ENCODE measurements at regions not wholly inside any gene's neighbourhood (a gene's known extent, or its start where the extent isn't known, plus 50 kb on each side); places are given as distances from the start of the nearest gene placed in this dataset.

DNA sequence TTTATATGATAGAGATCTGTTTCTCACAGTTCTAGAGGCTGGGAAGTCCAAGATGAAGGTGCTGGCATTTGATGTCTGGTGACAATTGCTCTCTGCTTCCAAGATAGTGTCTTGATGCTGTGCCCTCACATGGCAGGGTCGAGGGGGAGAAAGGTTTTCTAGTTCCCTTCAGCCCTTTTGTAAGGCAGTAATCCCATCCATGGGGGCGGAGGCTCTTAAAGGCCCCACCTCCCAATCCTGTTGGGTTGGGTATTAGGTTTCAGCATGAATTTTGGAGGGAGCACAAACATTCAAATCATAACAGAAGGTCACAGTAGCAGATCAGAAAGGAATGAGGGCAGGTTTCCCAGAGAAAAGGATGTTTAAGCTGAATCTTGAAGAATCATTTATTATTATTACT lies 601.7 kb upstream of the ZNF717 start:
- TF ChIP-seq, protein P1, sequence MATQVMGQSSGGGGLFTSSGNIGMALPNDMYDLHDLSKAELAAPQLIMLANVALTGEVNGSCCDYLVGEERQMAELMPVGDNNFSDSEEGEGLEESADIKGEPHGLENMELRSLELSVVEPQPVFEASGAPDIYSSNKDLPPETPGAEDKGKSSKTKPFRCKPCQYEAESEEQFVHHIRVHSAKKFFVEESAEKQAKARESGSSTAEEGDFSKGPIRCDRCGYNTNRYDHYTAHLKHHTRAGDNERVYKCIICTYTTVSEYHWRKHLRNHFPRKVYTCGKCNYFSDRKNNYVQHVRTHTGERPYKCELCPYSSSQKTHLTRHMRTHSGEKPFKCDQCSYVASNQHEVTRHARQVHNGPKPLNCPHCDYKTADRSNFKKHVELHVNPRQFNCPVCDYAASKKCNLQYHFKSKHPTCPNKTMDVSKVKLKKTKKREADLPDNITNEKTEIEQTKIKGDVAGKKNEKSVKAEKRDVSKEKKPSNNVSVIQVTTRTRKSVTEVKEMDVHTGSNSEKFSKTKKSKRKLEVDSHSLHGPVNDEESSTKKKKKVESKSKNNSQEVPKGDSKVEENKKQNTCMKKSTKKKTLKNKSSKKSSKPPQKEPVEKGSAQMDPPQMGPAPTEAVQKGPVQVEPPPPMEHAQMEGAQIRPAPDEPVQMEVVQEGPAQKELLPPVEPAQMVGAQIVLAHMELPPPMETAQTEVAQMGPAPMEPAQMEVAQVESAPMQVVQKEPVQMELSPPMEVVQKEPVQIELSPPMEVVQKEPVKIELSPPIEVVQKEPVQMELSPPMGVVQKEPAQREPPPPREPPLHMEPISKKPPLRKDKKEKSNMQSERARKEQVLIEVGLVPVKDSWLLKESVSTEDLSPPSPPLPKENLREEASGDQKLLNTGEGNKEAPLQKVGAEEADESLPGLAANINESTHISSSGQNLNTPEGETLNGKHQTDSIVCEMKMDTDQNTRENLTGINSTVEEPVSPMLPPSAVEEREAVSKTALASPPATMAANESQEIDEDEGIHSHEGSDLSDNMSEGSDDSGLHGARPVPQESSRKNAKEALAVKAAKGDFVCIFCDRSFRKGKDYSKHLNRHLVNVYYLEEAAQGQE (IDR thresholded peaks at IDR 0.05; ENCODE audit: insufficient read depth in 1 of 2, low read depth in 2 of 2, low read length in 2 of 2), result no peak
- TF ChIP-seq FOXP2 (optimal IDR thresholded peaks at IDR 0.05; ENCODE audit: borderline replicate concordance, extremely low read depth, extremely low read length, insufficient read depth), result no peak

DNA sequence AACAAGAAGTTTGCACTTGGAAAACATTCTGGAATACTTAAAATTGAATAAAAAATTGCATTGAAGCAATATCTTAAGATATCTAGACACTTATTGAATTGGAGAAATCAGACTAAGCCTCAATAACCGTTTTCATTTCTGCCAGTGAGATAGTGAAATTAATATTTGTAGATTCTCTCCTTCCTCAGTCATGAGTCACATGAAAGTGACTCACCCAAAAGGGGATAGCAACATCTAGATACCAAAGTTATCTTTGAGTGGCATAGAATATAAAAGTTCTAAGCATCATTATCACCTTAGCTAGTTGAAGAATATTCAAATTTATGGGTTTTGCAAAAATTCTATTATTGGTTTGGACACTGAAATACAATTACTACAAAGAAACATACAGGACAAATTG lies 614.8 kb upstream of the ZNF717 start:
- TF ChIP-seq FOXP2 (optimal IDR thresholded peaks at IDR 0.05; ENCODE audit: borderline replicate concordance, extremely low read depth, extremely low read length, insufficient read depth), result no peak
- no peak for TF ChIP-seq TAF1 (IDR thresholded peaks at IDR 0.05; ENCODE audit: borderline replicate concordance, insufficient read depth, low read length)
- TF ChIP-seq POLR2AphosphoS5 (IDR thresholded peaks at IDR 0.05; ENCODE audit: low read depth, low read length), result no peak
- TF ChIP-seq, protein P1 (IDR thresholded peaks at IDR 0.05; ENCODE audit: insufficient read depth in 1 of 2, low read depth in 2 of 2, low read length in 2 of 2), result no peak

DNA sequence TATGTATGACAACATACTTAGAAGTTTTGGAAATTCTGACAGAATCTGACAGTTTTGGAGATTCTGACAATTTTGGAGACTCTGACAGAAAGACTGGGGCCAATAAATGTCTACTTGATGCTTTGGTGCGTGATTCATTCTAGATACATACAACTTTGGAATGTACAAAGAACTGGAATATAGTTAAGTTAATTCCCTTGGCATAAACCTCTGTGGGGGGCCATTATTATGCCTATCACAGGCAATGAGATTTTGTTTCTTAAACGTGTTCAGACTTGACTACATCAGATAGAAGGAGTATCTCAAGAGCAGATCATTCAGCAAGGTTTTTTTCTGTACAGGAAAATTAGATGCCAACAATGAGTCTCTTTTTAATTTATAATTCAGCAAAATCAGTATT lies 617.6 kb upstream of the ZNF717 start:
- no peak for TF ChIP-seq TAF1 (IDR thresholded peaks at IDR 0.05; ENCODE audit: borderline replicate concordance, insufficient read depth, low read length)
- TF ChIP-seq, protein P1 (IDR thresholded peaks at IDR 0.05; ENCODE audit: insufficient read depth in 1 of 2, low read depth in 2 of 2, low read length in 2 of 2), result no peak
- TF ChIP-seq FOXP2 (optimal IDR thresholded peaks at IDR 0.05; ENCODE audit: borderline replicate concordance, extremely low read depth, extremely low read length, insufficient read depth), result no peak
- TF ChIP-seq POLR2AphosphoS5 (IDR thresholded peaks at IDR 0.05; ENCODE audit: low read depth, low read length), result no peak
- TF ChIP-seq SIN3A (IDR thresholded peaks at IDR 0.05; ENCODE audit: borderline replicate concordance, insufficient read depth, low read length), result no peak

DNA sequence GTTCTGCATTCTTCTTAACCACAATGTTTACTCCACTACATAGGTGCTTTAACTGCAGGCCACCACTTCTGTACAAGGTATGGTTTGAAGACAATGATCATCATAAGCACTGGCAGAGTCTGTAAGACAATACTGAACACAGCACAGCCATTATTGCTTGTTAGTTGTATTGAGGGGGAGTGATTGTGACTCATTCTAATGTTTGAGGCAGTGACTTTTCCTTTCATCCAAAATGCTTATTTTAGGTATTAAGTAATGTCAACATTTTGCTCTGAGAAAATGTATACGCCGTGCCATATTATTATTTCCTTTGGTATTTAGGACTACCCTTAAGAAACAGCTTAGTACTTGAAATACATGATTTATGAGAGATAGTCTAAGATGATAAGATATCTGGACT lies 618.2 kb upstream of the ZNF717 start:
- no peak for TF ChIP-seq FOXP2 (optimal IDR thresholded peaks at IDR 0.05; ENCODE audit: borderline replicate concordance, extremely low read depth, extremely low read length, insufficient read depth)
- TF ChIP-seq SIN3A (IDR thresholded peaks at IDR 0.05; ENCODE audit: borderline replicate concordance, insufficient read depth, low read length), result no peak
- TF ChIP-seq, protein P1 (IDR thresholded peaks at IDR 0.05; ENCODE audit: insufficient read depth in 1 of 2, low read depth in 2 of 2, low read length in 2 of 2), result no peak
- no peak for TF ChIP-seq POLR2AphosphoS5 (IDR thresholded peaks at IDR 0.05; ENCODE audit: low read depth, low read length)
- TF ChIP-seq TAF1 (IDR thresholded peaks at IDR 0.05; ENCODE audit: borderline replicate concordance, insufficient read depth, low read length), result no peak

DNA sequence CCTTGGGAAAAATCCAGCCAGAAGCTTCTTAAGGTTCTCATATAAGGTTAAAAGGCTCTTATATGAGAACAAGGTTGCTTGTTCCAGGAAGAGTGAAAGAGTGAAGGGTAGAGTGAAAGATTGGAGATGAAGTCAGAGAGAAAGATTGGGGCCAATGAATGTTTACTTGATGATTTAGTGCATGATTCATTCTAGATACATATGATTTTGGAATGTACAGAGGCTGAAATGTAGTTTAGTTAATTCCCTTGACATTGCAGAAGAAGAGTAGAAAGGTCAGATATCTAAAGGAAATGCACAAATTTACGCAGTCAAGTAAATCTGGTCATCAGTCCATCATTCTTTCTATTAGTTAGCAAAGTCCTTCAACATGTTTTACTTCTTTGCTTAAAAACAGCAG lies 619.8 kb upstream of the ZNF717 start:
- TF ChIP-seq, protein P1 (IDR thresholded peaks at IDR 0.05; ENCODE audit: insufficient read depth in 1 of 2, low read depth in 2 of 2, low read length in 2 of 2), result no peak
- no peak for TF ChIP-seq TAF1 (IDR thresholded peaks at IDR 0.05; ENCODE audit: borderline replicate concordance, insufficient read depth, low read length)
- no peak for TF ChIP-seq SIN3A (IDR thresholded peaks at IDR 0.05; ENCODE audit: borderline replicate concordance, insufficient read depth, low read length)
- TF ChIP-seq POLR2AphosphoS5 (IDR thresholded peaks at IDR 0.05; ENCODE audit: low read depth, low read length), result no peak
- TF ChIP-seq FOXP2 (optimal IDR thresholded peaks at IDR 0.05; ENCODE audit: borderline replicate concordance, extremely low read depth, extremely low read length, insufficient read depth), result no peak
